ENCODE measurements at regions not wholly inside any gene's neighbourhood (a gene's known extent, or its start where the extent isn't known, plus 50 kb on each side); places are given as distances from the start of the nearest gene placed in this dataset.

- Histone ChIP-seq H3K79me2 (ENCODE audit: insufficient read depth, low read length) (no peaks in the 10 kb centered on the region), H3K4me3 (replicated peaks in 1 of 3; ENCODE audit: low read depth in 2 of 3, low read length in 3 of 3) (no peak overlapping the region), H3K36me3 (replicated peaks in 1 of 2; ENCODE audit: control insufficient read depth in 1 of 2, insufficient read depth in 2 of 2, low read length in 2 of 2) (no peaks in the 10 kb centered on the region), H3K4me1 (ENCODE audit: control insufficient read depth in 1 of 2, insufficient read depth in 2 of 2, low read length in 2 of 2) (no peaks in the 10 kb centered on the region), H3K27ac (ENCODE audit: low read depth in 1 of 2, low read length in 2 of 2) (no peak overlapping the region), H3K9ac (ENCODE audit: insufficient read depth, low read length, poor library complexity, severe bottlenecking) (no peak overlapping the region), H4K20me1 (ENCODE audit: insufficient read depth, low read length) (no peaks in the 10 kb centered on the region), H3K4me2 (replicated peaks; ENCODE audit: extremely low read depth, low read length, poor library complexity, severe bottlenecking) (no peak overlapping the region), H2AFZ (ENCODE audit: insufficient read depth, low read depth, low read length, poor library complexity, severe bottlenecking) (no peak overlapping the region), H3K27me3 (ENCODE audit: control insufficient read depth in 2 of 2, insufficient read depth in 2 of 2, low read length in 2 of 2) (no peaks in the 10 kb centered on the region), H3K9me3 (replicated peaks in 1 of 2; ENCODE audit: control insufficient read depth in 1 of 2, insufficient read depth in 1 of 2, low read length in 2 of 2) (peaks cover 10 to 12% of the 10 kb centered on the region in 2 donors)
- intact Hi-C loops (cut with micrococcal nuclease): no loop called here
- no peak for TF ChIP-seq CTCF (IDR thresholded peaks at IDR 0.05)
- 94% methylated on average over 5 of the region's 6 CpGs for WGBS (ENCODE audit: insufficient coverage)
- Mint-ChIP-seq H3K4me3 (no peak overlapping the region), H3K9me3 (peaks cover 14 to 37% (median 18%) of the 10 kb centered on the region in 7 donors), H3K27ac (no peak overlapping the region), H3K27me3 (ENCODE audit: low read depth in 3 of 3) (no peaks in the 10 kb centered on the region), H3K4me1 (no peaks in the 10 kb centered on the region), H3K36me3 (peaks cover 2% of the 10 kb centered on the region in 2 donors)
- no peak for DNase-seq
These were observed 80.8 kb upstream of the RNU6-1 start for GRCh38 chr15:67920524-67921240.

GRCh38 chr15:67922106-67922675 lies 82.3 kb upstream of the RNU6-1 start:
- H3K4me3 Mint-ChIP-seq: no peak overlapping the region
- no peaks in the 10 kb centered on the region for H3K36me3 ChIP-seq (replicated peaks in 1 of 2; ENCODE audit: control insufficient read depth in 1 of 2, insufficient read depth in 2 of 2, low read length in 2 of 2)
- no peak for TF ChIP-seq CTCF (IDR thresholded peaks at IDR 0.05)
- no peak for DNase-seq
- intact Hi-C loops (cut with micrococcal nuclease): no loop called here
- no peak overlapping the region for H3K27ac Mint-ChIP-seq
- H3K4me1 ChIP-seq (ENCODE audit: control insufficient read depth in 1 of 2, insufficient read depth in 2 of 2, low read length in 2 of 2): no peaks in the 10 kb centered on the region
- no peaks in the 10 kb centered on the region for H3K79me2 ChIP-seq (ENCODE audit: insufficient read depth, low read length)
- H3K27ac ChIP-seq (ENCODE audit: low read depth in 1 of 2, low read length in 2 of 2): no peak overlapping the region
- no peaks in the 10 kb centered on the region for H3K4me1 Mint-ChIP-seq
- peaks cover 14 to 40% (median 18%) of the 10 kb centered on the region in 7 donors for H3K9me3 Mint-ChIP-seq
- peaks cover 10 to 12% of the 10 kb centered on the region in 2 donors for H3K9me3 ChIP-seq (replicated peaks in 1 of 2; ENCODE audit: control insufficient read depth in 1 of 2, insufficient read depth in 1 of 2, low read length in 2 of 2)
- no peaks in the 10 kb centered on the region for H4K20me1 ChIP-seq (ENCODE audit: insufficient read depth, low read length)
- no peak overlapping the region for H3K4me2 ChIP-seq (replicated peaks; ENCODE audit: extremely low read depth, low read length, poor library complexity, severe bottlenecking)
- no peak overlapping the region for H3K4me3 ChIP-seq (replicated peaks in 1 of 3; ENCODE audit: low read depth in 2 of 3, low read length in 3 of 3)
- H3K36me3 Mint-ChIP-seq: peaks cover 2% of the 10 kb centered on the region in 2 donors
- no peaks in the 10 kb centered on the region for H3K27me3 Mint-ChIP-seq (ENCODE audit: low read depth in 3 of 3)
- WGBS (ENCODE audit: insufficient coverage): 100% methylated on average over 2 of the region's 7 CpGs
- no peak overlapping the region for H2AFZ ChIP-seq (ENCODE audit: insufficient read depth, low read depth, low read length, poor library complexity, severe bottlenecking)
- no peaks in the 10 kb centered on the region for H3K27me3 ChIP-seq (ENCODE audit: control insufficient read depth in 2 of 2, insufficient read depth in 2 of 2, low read length in 2 of 2)
- no peak overlapping the region for H3K9ac ChIP-seq (ENCODE audit: insufficient read depth, low read length, poor library complexity, severe bottlenecking)
